H9 (cell line): ENCODE measurements at regions not wholly inside any gene's neighbourhood (a gene's known extent, or its start where the extent isn't known, plus 50 kb on each side); places are given as distances from the start of the nearest gene placed in this dataset.

Experiments used
- DNase-seq: peaks from one replicate; pipeline ENCODE4 v3.0.0-alpha.2; 2017
- H2AFZ ChIP-seq: one replicate; pipeline ENCODE4 v1.6.1; 2013; ENCODE audit warnings: mild to moderate bottlenecking, low read length, control low read depth, moderate library complexity
- H2AK5ac ChIP-seq: 2 replicates; pipeline ENCODE4 v1.6.1; 2013; ENCODE audit warnings: low read length, control low read depth, mixed read lengths; ENCODE audit not compliant: insufficient read length
- H2BK120ac ChIP-seq: one replicate; pipeline ENCODE4 v1.6.1; 2013; ENCODE audit warnings: low read depth, mild to moderate bottlenecking, low read length, control low read depth, inconsistent platforms; ENCODE audit not compliant: poor library complexity, severe bottlenecking
- H2BK12ac ChIP-seq: 2 replicates; pipeline ENCODE4 v1.6.1; 2013; ENCODE audit warnings: low read length, control low read depth, mixed read lengths, low read depth; ENCODE audit not compliant: insufficient read length
- H2BK15ac ChIP-seq: 2 replicates; pipeline ENCODE4 v1.6.1; 2013; ENCODE audit warnings: low read depth, low read length, control low read depth
- H2BK20ac ChIP-seq: one replicate; pipeline ENCODE4 v1.6.1; 2013; ENCODE audit warnings: low read depth, mild to moderate bottlenecking, low read length, control low read depth, inconsistent platforms; ENCODE audit not compliant: poor library complexity, severe bottlenecking
- H2BK5ac ChIP-seq: 2 replicates; pipeline ENCODE4 v1.6.1; 2013; ENCODE audit warnings: low read length, control low read depth, mixed read lengths; ENCODE audit not compliant: insufficient read length
- H3K14ac ChIP-seq: 2 replicates; pipeline ENCODE4 v1.6.1; 2013; ENCODE audit warnings: low read length, control low read depth; ENCODE audit not compliant: insufficient read depth
- H3K18ac ChIP-seq: 2 replicates; pipeline ENCODE4 v1.6.1; 2013; ENCODE audit warnings: low read depth, mild to moderate bottlenecking, mixed read lengths, low read length, control low read depth; ENCODE audit not compliant: insufficient read length
- H3K23ac ChIP-seq: 2 replicates; pipeline ENCODE4 v1.6.1; 2013; ENCODE audit warnings: low read length, control low read depth, mixed read lengths, low read depth; ENCODE audit not compliant: insufficient read length
- H3K23me2 ChIP-seq: 2 replicates; pipeline ENCODE4 v1.6.1; 2013; ENCODE audit warnings: low read depth, mild to moderate bottlenecking, mixed read lengths, low read length, control low read depth; ENCODE audit not compliant: insufficient read length, poor library complexity, severe bottlenecking
- H3K27ac ChIP-seq: 2 replicates; pipeline ENCODE4 v1.5.1; 2013; ENCODE audit warnings: low read length, control low read depth, mixed read lengths, low read depth; ENCODE audit not compliant: insufficient read length
- H3K27me3 ChIP-seq: 2 replicates; pipeline ENCODE4 v1.6.1; 2013; ENCODE audit warnings: low read length, control low read depth, inconsistent platforms; ENCODE audit not compliant: insufficient read depth
- H3K4ac ChIP-seq: 2 replicates; pipeline ENCODE4 v1.6.1; 2013; ENCODE audit warnings: low read depth, mild to moderate bottlenecking, control low read depth, inconsistent platforms, low read length, moderate library complexity
- H3K4me1 ChIP-seq: 2 replicates; pipeline ENCODE4 v1.6.1; 2013; ENCODE audit warnings: low read length, control low read depth, inconsistent platforms; ENCODE audit not compliant: insufficient read depth
- H3K4me2 ChIP-seq: 2 replicates; pipeline ENCODE4 v1.6.1; 2013; ENCODE audit warnings: low read length, control low read depth, mixed read lengths; ENCODE audit not compliant: insufficient read length, insufficient read depth
- H3K56ac ChIP-seq: 2 replicates; pipeline ENCODE4 v1.6.1; 2013; ENCODE audit warnings: low read depth, mild to moderate bottlenecking, mixed read lengths, low read length, control low read depth; ENCODE audit not compliant: insufficient read length
- H3K79me1 ChIP-seq: 2 replicates; pipeline ENCODE4 v1.6.1; 2013; ENCODE audit warnings: low read depth, mild to moderate bottlenecking, moderate library complexity, low read length, control low read depth, inconsistent platforms; ENCODE audit not compliant: insufficient read depth, poor library complexity, severe bottlenecking
- H3K79me2 ChIP-seq: 2 replicates; pipeline ENCODE4 v1.6.1; 2013; ENCODE audit warnings: low read length, control low read depth, inconsistent platforms; ENCODE audit not compliant: insufficient read depth
- H3K9ac ChIP-seq: 2 replicates; pipeline ENCODE4 v1.6.1; 2013; ENCODE audit warnings: low read length, control low read depth, mixed read lengths; ENCODE audit not compliant: insufficient read length; ENCODE audit errors: extremely low read depth
- H3K9me3 ChIP-seq: one replicate; pipeline ENCODE4 v1.6.1; 2013; ENCODE audit warnings: low read depth, low read length, inconsistent platforms; ENCODE audit not compliant: control insufficient read depth
- H3T11ph ChIP-seq: one replicate; pipeline ENCODE4 v1.6.1; 2013; ENCODE audit warnings: mild to moderate bottlenecking, low read length, control low read depth, inconsistent platforms
- H4K20me1 ChIP-seq: one replicate; pipeline ENCODE4 v1.6.1; 2013; ENCODE audit not compliant: control insufficient read depth, insufficient read length, insufficient read depth
- H4K5ac ChIP-seq: 2 replicates; pipeline ENCODE4 v1.6.1; 2013; ENCODE audit warnings: low read depth, mild to moderate bottlenecking, mixed read lengths, low read length, control low read depth; ENCODE audit not compliant: insufficient read length
- H4K8ac ChIP-seq: replicated peaks from 2 replicates; pipeline ENCODE4 v1.6.1; 2013; ENCODE audit warnings: low read length, control low read depth, mixed read lengths, low read depth; ENCODE audit not compliant: insufficient read length
- H4K91ac ChIP-seq: 2 replicates; pipeline ENCODE4 v1.6.1; 2013; ENCODE audit warnings: low read depth, mild to moderate bottlenecking, moderate library complexity, mixed read lengths, low read length, control low read depth; ENCODE audit not compliant: insufficient read length
- H3K27ac Mint-ChIP-seq, 3 experiments: 2 replicates in 2 of 3; 3 replicates in 1 of 3; pipeline ENCODE4 v1.8.0; 2020 to 2021; ENCODE audit warnings: mixed read lengths in 3 of 3, mild to moderate bottlenecking in 1 of 3, moderate library complexity in 1 of 3
- H3K27me3 Mint-ChIP-seq: 2 replicates; pipeline ENCODE4 v1.8.0; 2021; ENCODE audit warnings: low read depth, mild to moderate bottlenecking, moderate library complexity, mixed read lengths
- H3K36me3 Mint-ChIP-seq, 3 experiments: 2 replicates in 2 of 3; 3 replicates in 1 of 3; pipeline ENCODE4 v1.8.0; 2020 to 2021; ENCODE audit warnings: low read depth in 3 of 3, mixed read lengths in 3 of 3; ENCODE audit not compliant: insufficient read depth in 1 of 3
- H3K4me1 Mint-ChIP-seq, 2 experiments: 2 replicates each; pipeline ENCODE4 v1.8.0; 2020; ENCODE audit warnings: mixed read lengths in 2 of 2
- H3K4me3 Mint-ChIP-seq, 2 experiments: 2 replicates in 1 of 2; 3 replicates in 1 of 2; pipeline ENCODE4 v1.8.0; 2020 to 2021; ENCODE audit warnings: mild to moderate bottlenecking in 2 of 2, mixed read lengths in 2 of 2, moderate library complexity in 1 of 2
- H3K9me3 Mint-ChIP-seq, 2 experiments: 2 replicates in 1 of 2; 3 replicates in 1 of 2; pipeline ENCODE4 v1.8.0; 2020; ENCODE audit warnings: mild to moderate bottlenecking in 2 of 2, mixed read lengths in 2 of 2, moderate library complexity in 1 of 2
- CTCF ChIP-seq: fragments of 200-600 bp; sonication (generic); conservative IDR thresholded peaks from 3 replicates; pipeline ENCODE4 v1.8.0; 2021; ENCODE audit warnings: antibody characterized with exemption, mild to moderate bottlenecking

- H3K23ac ChIP-seq: no peak overlapping the region
- H3K23me2 ChIP-seq: no peaks in the 10 kb centered on the region
- no peak overlapping the region for H3K18ac ChIP-seq
- no peak overlapping the region for H4K5ac ChIP-seq
- Mint-ChIP-seq H3K27ac (no peak overlapping the region), H3K9me3 (no peaks in the 10 kb centered on the region; a peak in 1 of 5 replicates), H3K27me3 (no peaks in the 10 kb centered on the region), H3K4me3 (no peak overlapping the region), H3K4me1 (no peaks in the 10 kb centered on the region), H3K36me3 (no peaks in the 10 kb centered on the region)
- no peaks in the 10 kb centered on the region for H3K79me2 ChIP-seq
- no peak overlapping the region for H2AFZ ChIP-seq
- H3K14ac ChIP-seq: no peak overlapping the region
- H2BK5ac ChIP-seq: no peak overlapping the region
- no peak overlapping the region for H3K27ac ChIP-seq
- no peak overlapping the region for H2AK5ac ChIP-seq
- no peak overlapping the region for H3T11ph ChIP-seq
- no peak overlapping the region for H4K8ac ChIP-seq
- no peaks in the 10 kb centered on the region for H3K9me3 ChIP-seq
- no peak overlapping the region for H2BK15ac ChIP-seq
- H3K27me3 ChIP-seq: no peaks in the 10 kb centered on the region
- no peaks in the 10 kb centered on the region for H3K4me1 ChIP-seq
- no peak overlapping the region for H4K91ac ChIP-seq
- DNase-seq: no peak
- H2BK120ac ChIP-seq: no peak overlapping the region
- H3K4me2 ChIP-seq: no peak overlapping the region
- H4K20me1 ChIP-seq: no peaks in the 10 kb centered on the region
- TF ChIP-seq CTCF: no peak
- no peak overlapping the region for H3K4ac ChIP-seq
- H3K56ac ChIP-seq: no peak overlapping the region
- H3K9ac ChIP-seq: no peak overlapping the region
- no peaks in the 10 kb centered on the region for H3K79me1 ChIP-seq
- H2BK20ac ChIP-seq: no peak overlapping the region
- no peak overlapping the region for H2BK12ac ChIP-seq
Measured at GRCh38 chr21:27571706-27572105, 604.8 kb upstream of the ADAMTS5 start.
